GM19455 (cell line): ENCODE measurements at regions not wholly inside any gene's neighbourhood (a gene's known extent, or its start where the extent isn't known, plus 50 kb on each side); places are given as distances from the start of the nearest gene placed in this dataset.

ENCODE experiments used
- ATAC-seq: cut with Tn5 transposase; IDR thresholded peaks from one replicate; pipeline ENCODE4 v1.9.1; 2021; ENCODE audit not compliant: unreplicated experiment

DNA sequence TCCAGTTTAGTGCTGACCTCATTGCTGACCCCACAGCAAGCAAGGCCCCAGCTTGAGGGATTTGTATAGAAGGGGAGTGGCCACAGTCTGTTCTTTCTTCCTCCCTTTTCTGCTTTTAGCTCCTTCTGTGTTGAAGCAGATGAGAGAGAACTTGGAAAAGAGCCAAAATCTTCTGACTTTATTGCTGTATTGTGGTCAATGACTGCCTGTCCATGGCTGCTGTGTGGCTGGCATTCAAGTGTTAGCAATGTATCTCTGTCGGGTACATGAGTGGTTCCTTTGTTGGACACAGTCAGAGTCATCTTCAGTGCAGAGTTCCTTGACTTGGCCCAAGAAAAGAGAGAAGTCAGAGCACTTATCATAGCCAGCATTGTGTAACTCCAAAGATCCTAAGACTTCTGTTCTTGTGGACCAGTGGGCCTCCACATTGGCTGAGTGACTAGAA lies 154.1 kb downstream of the LRRC70 start:
- no peak for ATAC-seq

DNA sequence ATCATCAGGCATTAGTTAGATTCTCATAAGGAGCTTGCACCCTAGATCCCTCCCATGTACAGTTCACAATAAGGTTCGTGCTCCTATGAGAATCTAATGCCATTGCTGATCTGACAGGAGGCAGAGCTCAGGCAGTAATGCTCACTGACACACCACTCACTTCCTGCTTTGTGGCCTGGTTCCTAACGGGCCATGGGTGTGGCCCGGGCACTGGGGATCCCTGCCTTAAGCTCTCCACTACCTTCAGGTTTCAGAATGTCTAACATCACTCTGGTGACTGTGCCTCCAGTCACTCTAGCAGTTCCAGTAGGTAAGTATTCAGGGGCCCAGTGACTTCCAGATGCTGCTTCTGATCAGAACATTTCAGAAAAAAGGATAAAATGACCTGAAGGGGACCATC lies 152.4 kb downstream of the LRRC70 start:
- no peak for ATAC-seq

DNA sequence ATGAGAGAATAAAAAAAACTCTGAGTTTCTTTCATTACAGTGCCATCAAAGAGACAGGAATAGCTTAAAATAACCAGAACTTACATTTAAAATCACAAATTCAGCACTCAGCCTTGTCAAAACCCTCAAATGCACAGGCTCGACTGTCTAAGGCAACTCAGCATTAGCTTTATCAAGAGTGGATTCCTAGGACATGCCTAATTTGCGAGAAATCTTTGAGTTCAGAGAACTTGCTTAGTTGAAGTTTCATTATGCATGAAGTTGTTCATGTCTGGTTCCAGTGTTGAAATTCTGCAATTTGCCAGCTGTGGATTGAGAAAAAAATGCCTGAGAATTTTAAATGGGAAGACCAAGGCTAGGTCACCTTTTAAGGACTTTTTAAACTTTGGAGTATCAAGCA lies 151.1 kb downstream of the LRRC70 start:
- ATAC-seq = no peak

DNA sequence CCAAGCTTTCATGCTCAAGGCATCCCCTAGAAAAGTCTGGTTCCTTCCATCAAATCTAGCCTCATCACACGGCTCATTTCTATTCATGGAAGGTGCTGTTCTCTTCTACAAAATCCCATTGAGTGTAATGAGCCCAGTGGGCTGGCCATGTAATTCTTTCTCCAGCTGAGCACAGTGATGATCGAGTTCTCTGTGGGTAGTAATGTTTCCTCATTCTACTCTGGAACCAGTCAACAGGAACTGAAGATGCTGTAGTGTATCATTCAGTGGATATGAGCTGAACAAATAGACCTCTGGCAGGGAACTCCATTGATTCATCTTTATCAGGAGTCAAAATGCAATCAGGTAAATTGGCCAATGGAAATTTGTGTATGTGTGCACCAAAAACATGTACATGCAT lies 149.2 kb downstream of the LRRC70 start:
- no peak for ATAC-seq

DNA sequence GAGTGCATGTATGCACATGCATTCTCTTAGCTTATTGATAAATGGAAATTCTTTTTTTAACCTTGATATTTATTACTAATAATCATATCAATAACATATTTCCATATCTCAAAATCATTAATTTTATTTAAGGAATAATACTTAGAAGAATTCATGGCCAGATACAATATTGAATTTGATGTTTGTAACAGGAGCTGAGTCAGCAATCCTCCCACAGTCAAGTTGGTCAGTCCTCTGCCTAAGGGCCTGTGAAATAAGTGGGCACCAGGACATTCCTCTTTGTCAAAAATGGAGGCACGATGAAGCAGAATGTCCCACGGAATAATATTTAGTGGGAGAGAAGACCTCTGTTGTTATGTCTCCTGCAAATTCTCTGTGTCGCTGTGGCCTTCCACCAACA lies 148.6 kb downstream of the LRRC70 start:
- ATAC-seq = no peak

DNA sequence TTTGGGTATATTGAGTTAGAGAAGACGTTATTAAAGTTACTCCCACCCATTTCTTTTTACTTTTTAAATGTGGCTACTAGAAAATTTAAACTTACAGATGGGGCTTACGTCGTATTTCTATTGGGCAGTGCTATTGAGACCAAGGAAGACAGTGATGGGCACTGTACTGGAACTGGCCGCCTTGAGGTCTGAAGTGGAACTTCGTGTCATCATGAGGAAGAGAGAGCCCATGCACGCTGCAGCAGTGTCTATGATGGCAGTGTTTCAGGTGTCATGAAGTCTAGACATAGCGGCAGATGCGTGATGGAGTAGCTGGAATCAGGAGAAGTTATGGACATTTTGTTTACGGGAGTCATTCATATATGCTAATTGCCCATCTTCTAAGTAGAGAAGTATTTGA lies 143.7 kb downstream of the LRRC70 start:
- no peak for ATAC-seq

DNA sequence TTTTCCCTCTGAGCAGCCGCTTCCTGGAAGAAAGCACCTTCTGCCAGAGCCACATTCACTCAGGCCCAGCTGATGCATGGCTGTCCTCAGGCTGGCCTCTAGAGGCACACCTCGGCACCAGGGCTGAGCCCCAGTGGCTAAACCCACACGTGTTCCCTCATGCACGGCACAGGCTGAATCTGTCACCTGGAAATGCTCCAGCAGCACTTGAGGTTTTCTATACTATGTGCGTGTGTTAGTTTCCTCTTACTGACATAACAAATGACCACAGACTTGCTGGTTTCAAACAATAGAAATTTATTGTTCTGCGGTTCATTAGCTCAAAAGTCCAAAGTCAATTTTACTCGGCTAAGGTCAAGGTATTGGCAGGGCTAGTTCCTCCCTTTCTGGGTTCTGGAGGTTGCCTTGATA lies 141.4 kb downstream of the LRRC70 start:
- peak; percentile 90 for ATAC-seq

DNA sequence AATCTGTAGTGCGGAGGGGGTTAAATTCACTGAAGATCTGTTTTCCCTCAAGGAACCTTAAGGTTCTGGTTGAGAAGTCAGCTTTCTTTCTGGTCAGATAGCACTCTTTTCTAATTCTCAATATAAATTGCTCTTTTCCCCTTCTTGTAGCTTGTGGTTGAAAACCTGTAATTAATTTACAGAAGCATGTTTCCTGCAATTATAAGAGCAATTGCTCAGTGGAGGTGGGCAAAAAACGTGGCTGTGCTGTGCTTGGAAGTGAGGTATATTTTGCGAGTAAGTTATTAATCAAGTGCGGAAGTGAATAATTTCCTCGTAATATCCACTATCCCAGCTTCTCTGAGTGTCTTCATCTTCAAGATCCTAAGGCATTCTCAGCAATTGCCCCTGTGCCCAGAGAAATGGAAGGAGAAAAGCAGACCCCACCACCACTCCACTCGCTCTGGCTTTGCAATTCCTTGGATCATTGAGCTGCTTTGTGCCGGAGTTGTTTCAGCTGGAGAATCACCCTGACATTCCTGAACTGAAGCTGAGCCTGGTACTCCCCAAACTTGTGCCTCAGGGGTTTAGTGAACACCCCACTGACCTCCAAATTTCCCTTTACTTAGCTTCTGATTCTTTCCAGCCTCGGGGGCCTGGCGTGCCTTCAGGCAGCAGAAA lies 140.6 kb downstream of the LRRC70 start:
- ATAC-seq = no peak

DNA sequence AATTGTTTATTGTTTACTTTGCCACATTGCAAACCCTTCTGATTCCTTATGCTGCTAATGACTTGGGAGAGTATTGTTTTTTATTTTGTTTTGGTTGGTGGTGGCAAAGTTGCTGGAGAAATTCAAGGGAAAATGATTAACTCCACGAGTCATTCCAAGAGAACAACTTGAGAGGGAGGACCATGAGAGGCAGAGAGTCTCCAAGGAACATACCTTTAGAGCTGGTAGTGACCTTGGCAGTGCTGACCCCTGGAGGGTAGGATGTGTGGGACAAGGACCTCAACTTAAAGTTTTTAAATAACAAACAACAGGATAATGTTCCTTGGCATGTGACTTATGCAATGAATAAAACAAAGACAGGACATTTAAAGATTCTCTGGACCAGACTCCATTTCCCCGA lies 139.7 kb downstream of the LRRC70 start:
- ATAC-seq = no peak

DNA sequence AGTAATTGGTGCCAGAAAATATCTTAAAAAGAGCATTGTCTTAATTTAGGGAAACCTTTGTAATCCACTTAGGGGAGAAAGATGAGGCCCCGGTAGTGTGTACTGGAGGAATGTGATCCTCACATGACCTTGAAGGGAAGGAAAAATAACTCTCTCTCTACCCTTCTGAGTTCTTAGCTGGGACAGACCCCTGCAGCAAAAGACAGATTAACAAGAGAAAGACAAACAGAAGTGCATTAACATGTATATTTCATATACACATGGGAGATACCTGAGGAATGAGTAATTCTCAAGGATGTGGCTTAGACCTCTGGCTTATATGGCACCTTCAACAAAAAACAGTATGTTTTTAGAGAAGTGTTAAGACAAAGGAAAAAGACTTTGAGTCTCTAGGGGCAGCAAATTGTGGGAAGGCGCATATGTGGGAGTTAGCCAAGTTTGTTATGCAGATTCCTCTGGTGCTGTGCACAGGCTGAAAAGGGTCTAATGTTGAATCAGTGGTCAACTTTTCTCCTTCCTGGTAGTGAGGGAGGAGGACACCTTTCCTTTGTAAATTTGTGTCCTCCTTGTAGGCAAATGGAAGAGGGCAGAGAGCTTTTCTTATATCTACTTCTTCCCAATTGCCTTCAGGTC lies 138.8 kb downstream of the LRRC70 start:
- ATAC-seq = no peak

DNA sequence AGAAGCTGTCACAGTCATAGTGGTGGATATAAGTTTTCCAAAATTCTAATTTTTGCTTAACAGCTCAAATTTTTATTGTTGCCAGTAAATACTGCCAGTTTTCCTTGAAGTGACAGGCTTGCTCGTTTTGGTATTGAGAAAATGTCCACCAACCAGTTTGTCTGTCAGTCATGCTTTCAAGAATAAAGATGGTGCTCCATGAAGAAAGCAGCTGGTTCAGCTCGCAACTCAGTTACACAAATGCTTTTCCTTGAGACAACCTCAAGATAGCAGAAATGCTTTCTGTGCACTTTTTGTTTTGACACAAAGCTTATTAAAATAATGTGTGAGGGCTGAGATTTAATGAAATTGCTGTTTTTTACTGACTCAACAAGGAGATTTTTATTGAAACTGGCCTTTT lies 135.7 kb downstream of the LRRC70 start:
- no peak for ATAC-seq

DNA sequence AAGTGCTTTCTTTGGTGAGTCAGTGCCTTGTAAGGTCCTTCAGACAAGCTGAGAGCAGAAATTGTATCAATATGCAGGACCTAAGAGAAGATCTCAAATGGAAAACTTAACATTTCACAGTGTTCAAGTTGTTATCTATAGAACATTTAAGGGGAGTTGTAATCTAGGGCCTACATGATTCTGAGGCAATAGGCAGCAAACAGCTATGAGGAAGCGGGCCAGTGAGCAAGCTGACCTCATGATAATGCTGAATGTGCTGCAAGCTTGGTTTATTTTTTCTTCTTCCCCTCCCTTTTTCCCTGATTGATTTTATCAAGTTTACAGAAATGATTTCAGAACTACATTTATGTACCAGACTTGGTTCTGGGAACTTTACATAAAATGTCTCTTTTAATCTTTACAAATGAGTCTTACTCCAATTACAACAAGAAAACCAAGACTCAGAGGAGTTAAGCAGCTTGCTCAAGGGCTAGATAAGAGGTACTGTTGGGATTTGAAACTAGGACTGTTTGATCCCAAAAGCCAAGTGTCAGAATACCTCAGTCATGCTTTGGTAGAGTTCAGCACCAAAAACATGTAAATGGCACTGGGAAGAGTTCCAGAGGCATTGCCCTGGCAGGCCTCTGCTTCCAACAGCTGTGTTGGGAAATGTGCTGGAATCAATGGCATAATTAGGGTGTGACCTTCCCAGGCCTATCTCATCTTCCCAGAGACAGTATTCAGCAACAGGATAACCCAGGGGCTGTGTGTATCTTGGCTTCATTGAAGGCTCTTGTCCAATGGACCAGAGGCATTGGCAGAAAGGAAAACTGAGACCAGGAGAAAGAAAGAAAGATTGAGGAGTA lies 130.1 kb downstream of the LRRC70 start:
- ATAC-seq = no peak

DNA sequence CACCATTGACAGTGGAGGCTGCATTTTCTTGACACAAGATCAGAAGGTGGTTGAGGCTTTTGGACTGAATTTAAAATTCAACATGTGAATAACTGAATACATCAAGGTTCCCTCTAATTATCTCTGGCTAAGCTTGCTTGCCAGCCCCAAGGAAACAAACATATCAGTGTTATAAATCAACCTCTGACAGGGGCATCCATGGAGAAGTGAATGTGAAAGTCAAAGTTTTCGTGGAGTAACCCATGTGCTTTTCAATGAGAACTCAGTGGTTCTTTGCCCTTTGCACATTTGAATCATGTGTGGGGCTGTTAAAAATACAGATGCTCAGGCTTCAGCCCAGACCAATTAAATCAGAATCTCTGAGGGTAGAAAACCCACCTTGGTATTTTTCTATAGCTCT lies 128.9 kb downstream of the LRRC70 start:
- no peak for ATAC-seq

DNA sequence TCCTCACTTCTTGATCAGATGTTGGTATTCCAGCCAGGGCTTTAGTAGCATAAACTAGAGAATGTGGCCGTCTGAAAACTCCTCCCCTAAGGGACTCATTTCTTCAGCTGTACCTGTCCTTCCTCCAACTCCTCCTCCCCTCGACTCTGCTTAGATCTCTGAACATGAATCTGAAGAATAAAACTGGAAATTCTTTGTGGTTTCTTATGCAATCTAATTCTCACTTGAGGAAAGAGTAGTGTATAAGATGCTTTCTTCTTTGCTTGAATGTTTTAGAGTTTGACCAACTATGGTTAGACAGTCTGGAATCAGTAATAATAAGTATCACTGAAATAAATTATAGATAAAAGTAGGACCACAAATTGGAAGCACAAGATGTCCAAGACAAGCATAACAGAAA lies 128.5 kb downstream of the LRRC70 start:
- ATAC-seq = no peak

DNA sequence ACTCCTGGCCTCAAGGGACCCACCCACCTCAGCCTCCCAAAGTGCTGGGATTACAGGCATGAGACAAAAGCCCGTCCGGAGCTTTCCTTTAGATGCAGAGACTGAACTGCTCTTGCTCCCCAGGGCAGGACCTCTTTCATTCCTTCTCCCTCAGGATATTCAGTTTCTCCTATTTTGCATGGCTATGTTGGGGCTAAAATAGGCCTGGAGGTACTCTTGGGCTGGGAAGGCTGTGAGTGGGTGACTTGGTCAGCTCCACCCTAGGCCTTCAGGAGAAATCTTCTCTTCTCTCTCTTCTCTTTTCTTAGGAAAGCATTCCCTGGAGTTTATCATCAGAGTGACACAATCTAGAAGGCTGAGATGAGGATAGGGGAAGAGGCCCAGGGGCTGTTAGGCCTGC lies 126.4 kb downstream of the LRRC70 start:
- no peak for ATAC-seq

DNA sequence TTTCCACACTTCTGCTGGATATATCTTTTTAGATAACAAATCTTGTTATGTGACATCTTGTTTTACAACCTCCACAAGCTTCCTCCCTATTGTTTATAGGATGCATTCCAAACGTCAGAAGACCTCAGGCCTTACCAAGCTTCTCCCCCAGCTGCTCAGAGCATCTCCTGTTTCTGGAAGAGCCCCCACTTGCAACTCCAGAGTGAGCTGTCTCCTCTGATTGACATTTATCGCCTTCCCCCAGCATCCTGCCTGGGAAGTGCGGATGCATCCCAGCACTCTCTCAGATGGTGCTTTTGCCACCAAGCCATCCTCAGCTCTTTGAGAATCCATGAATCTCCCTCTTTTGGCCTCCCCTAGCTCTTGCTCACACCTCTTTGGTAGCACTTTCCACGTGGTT lies 123.5 kb downstream of the LRRC70 start:
- no peak for ATAC-seq

DNA sequence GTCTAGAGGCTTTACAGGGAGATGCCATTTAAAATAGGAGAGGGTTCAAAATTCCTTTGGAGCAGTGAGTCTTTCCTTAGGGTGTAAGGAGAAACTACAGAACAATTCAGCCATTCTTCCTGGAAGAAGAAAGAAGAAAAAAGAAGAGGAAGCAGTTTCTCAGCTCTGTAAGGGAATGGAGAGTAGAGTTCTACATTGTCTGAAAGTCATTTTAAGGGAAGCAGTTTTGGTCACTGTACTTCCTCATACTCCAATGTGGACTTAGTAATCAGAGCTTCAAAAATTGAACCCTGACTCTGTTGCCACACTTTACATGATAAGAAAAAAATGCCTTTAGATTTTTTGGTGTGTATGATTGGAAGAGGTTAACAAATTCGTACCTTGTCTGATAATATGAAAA lies 122.4 kb downstream of the LRRC70 start:
- no peak for ATAC-seq

DNA sequence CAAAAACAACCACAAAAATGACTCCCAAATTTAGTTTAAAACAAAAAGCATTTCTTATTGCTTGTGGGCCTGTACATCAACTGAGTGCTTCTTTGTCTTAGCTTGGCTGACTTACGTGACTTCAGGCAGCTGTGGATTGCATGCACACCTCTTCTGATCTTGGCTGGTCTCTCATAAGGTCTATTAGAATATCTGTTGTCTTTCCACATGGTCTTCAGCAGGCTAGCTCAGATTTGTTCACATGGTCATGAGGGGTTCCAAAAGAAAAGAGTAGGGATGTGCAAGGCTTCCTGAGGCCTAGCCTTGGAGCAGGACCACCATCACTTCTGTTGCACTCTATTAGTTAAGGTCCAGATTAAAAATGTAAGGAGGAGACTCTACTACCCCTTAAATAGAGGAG lies 120.1 kb downstream of the LRRC70 start:
- ATAC-seq = no peak

DNA sequence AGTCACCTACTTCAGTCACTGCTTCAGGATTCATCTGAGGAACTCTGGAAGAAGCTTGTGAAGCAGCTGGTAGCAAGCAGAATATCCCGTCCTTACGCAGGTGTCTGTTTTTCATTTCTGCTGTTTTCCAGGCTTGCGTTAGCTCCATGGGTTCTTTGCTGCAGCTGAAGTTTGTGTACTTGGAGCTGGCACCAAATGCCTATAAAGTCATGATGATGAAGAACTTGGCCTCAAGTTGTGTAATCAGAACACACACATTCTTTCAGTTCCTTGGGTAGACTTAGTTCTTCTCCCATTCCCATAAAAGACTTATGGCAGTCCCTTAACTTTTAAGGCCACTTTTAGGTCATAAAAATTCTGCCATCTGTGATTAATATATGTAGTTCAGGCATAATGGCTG lies 116.7 kb downstream of the LRRC70 start:
- no peak for ATAC-seq

DNA sequence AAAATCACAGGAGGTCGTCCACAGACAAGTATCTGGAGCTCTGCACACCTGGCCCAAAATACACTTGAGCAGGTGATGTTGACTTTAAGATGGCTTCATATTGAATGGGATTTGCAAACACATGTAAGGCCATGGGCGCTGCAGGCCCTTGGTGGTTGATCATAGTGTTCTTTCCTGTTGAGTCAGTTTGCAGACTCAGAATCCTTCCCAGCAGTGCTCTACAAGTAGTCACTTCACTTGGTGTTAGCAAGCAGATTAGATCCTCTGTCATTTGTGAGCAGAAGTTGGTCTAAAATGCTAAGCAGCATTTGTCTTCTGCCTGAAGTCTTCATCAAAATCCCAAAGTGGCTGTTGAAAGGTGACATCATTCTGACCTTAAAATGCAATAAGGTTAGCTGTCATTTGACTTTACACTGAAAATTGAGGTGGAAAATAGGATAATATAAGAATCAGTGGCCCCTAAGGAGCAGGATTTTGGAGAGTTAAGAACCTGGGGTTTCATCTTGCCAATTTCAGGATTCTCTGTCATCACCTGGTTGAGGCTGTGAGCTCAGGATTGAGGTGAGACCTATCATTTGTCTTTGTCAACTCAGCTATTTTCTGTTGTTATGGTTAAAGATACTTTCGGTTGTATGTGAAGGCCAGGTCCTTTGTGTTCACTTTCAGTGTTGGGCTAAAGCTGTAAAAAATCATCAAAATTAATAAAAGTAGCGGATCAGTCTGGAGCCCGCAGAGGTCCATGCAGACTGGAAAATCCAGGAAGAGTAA lies 114.5 kb downstream of the LRRC70 start:
- ATAC-seq = no peak

DNA sequence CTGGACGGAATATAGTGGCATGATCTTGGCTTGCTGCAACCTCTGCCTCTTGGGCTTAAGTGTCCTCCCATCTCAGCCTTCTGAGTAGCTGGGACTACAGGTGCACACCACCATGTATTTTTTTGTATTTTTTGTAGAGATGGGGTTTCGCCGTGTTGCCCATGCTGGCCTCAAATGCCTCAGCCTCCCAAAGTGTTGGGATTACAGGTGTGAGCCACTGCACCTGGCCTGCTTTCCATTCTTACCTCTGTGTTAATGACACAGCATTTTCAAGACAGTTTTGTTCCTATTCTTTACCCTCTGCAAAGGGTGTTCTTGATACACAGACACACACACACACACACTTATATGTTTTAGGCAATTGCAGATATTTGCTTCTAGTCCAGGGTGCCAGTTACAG lies 113.3 kb downstream of the LRRC70 start:
- ATAC-seq = no peak
